ENCODE measurements at regions not wholly inside any gene's neighbourhood (a gene's known extent, or its start where the extent isn't known, plus 50 kb on each side); places are given as distances from the start of the nearest gene placed in this dataset.

DNA sequence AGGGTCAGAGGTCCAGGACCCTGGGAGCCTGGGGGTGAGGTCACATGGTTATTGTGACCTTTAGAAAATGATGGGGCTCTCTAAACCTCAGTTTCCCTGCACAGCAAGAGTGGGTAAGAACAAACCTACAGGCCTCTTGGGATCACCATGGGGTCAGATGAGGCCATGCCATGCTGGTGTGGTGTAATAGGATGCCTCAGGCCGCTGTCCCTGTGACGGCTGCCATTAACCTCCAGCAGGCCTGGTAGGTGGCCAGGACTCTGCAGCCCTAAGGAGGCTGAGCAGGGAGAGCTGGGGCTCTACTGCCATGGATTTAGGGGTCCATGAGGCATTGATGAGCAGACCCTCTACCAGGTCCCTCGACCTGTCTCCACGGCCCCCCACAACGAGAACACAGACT is 265.5 kb downstream of the CTTN start:
- H3K9me2 ChIP-seq (ENCODE audit: insufficient read depth): no peaks in the 10 kb centered on the region
- no peaks in the 10 kb centered on the region for H4K20me1 ChIP-seq (ENCODE audit: insufficient read depth)
- no peak overlapping the region for H3K27ac ChIP-seq (ENCODE audit: low read depth, low read length)
- RAD21 ChIA-PET (ENCODE audit: low non-redundant PET in 1 of 2, low total read pairs in 2 of 2, uncharacterized antibody in 2 of 2, unreplicated experiment in 2 of 2): no interaction called here
- DNase-seq (ENCODE audit: low read depth, low spot score) (no peak), ATAC-seq (no peak)
- POLR2A ChIA-PET: no interaction called here
- H2AFZ ChIP-seq (ENCODE audit: low read depth, low read length, poor library complexity, severe bottlenecking): no peak overlapping the region
- CTCF ChIA-PET: no interaction called here
- no peaks in the 10 kb centered on the region for H3K79me2 ChIP-seq (ENCODE audit: insufficient read depth, low read length)
- H3K4me3 ChIP-seq (replicated peaks in 1 of 2; ENCODE audit: low read depth in 1 of 2, low read length in 2 of 2): no peak overlapping the region
- no peak overlapping the region for H3K4me2 ChIP-seq (ENCODE audit: low read length)
- H3K9ac ChIP-seq (ENCODE audit: low read length): no peak overlapping the region
- no peaks in the 10 kb centered on the region for H3K27me3 ChIP-seq (ENCODE audit: insufficient read depth, low read length)
- intact Hi-C loops (cut with micrococcal nuclease): no loop called here
- no peaks in the 10 kb centered on the region for H3K9me3 ChIP-seq (ENCODE audit: control insufficient read depth in 1 of 2, insufficient read depth in 1 of 2, low read depth in 1 of 2, low read length in 2 of 2)
- TF ChIP-seq, protein P1, sequence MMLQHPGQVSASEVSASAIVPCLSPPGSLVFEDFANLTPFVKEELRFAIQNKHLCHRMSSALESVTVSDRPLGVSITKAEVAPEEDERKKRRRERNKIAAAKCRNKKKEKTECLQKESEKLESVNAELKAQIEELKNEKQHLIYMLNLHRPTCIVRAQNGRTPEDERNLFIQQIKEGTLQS (IDR thresholded peaks at IDR 0.05): no peak
- TF ChIP-seq, protein P2, sequence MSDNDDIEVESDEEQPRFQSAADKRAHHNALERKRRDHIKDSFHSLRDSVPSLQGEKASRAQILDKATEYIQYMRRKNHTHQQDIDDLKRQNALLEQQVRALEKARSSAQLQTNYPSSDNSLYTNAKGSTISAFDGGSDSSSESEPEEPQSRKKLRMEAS (IDR thresholded peaks at IDR 0.05): no peak
- TF ChIP-seq JUND (IDR thresholded peaks at IDR 0.05): no peak
- TF ChIP-seq YY1 (IDR thresholded peaks at IDR 0.05; ENCODE audit: extremely low read depth, insufficient replicate concordance, low read depth, low read length): no peak
- H3K36me3 ChIP-seq (ENCODE audit: control insufficient read depth in 1 of 2, insufficient read depth in 2 of 2, low read length in 2 of 2): no peaks in the 10 kb centered on the region
- BruUV-seq (replicated peaks): no TSS peak
- no peaks in the 10 kb centered on the region; a peak in 1 of 4 replicates for H3K4me1 ChIP-seq (ENCODE audit: control insufficient read depth in 1 of 2, insufficient read depth in 2 of 2, low read length in 2 of 2)

DNA sequence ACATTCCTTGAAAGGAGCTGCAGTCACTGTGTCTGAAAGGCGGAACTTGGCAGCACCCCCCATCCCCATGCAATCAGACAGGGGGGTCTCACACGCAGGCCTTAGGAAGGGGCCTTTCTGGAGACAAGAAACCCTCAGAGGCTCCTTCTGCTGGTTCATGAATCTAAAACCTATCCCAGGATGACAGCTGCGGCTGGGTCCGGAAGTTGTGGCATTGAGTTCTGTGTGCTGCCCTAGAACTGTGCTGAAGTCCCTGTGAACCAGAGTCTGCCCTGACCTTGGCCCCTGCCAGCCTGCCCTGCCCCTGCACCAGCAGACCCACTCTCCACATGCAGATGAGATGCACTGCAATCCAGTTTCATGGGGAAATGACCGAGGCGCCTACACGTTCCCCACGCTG is 268.0 kb downstream of the CTTN start:
- DNase-seq (ENCODE audit: low read depth, low spot score) (no peak), ATAC-seq (no peak)
- ChIA-PET POLR2A (no interaction called here), CTCF (no interaction called here), RAD21 (ENCODE audit: low non-redundant PET in 1 of 2, low total read pairs in 2 of 2, uncharacterized antibody in 2 of 2, unreplicated experiment in 2 of 2) (no interaction called here)
- Histone ChIP-seq H3K27ac (ENCODE audit: low read depth, low read length) (no peak overlapping the region), H3K4me1 (ENCODE audit: control insufficient read depth in 1 of 2, insufficient read depth in 2 of 2, low read length in 2 of 2) (no peaks in the 10 kb centered on the region; a peak in 1 of 4 replicates), H3K27me3 (ENCODE audit: insufficient read depth, low read length) (no peaks in the 10 kb centered on the region), H3K9ac (ENCODE audit: low read length) (no peak overlapping the region), H3K36me3 (ENCODE audit: control insufficient read depth in 1 of 2, insufficient read depth in 2 of 2, low read length in 2 of 2) (no peaks in the 10 kb centered on the region), H4K20me1 (ENCODE audit: insufficient read depth) (no peaks in the 10 kb centered on the region), H3K4me3 (replicated peaks in 1 of 2; ENCODE audit: low read depth in 1 of 2, low read length in 2 of 2) (no peak overlapping the region), H3K4me2 (ENCODE audit: low read length) (no peak overlapping the region), H3K9me3 (ENCODE audit: control insufficient read depth in 1 of 2, insufficient read depth in 1 of 2, low read depth in 1 of 2, low read length in 2 of 2) (no peaks in the 10 kb centered on the region), H3K9me2 (ENCODE audit: insufficient read depth) (no peaks in the 10 kb centered on the region), H2AFZ (ENCODE audit: low read depth, low read length, poor library complexity, severe bottlenecking) (no peak overlapping the region), H3K79me2 (ENCODE audit: insufficient read depth, low read length) (no peaks in the 10 kb centered on the region)
- BruUV-seq (replicated peaks): no TSS peak
- intact Hi-C loops (cut with micrococcal nuclease): no loop called here
- no peak for TF ChIP-seq ELF1 (IDR thresholded peaks at IDR 0.05; ENCODE audit: borderline replicate concordance, low read depth)
- no peak for TF ChIP-seq ZNF274 (IDR thresholded peaks at IDR 0.05; ENCODE audit: low read depth, low read length)
- TF ChIP-seq POLR2A (IDR thresholded peaks at IDR 0.05; ENCODE audit: borderline replicate concordance, extremely low read depth, insufficient read depth, insufficient read length): no peak
- no peak for TF ChIP-seq TCF7L2 (IDR thresholded peaks at IDR 0.05; ENCODE audit: borderline replicate concordance, extremely low read depth, insufficient read depth, insufficient read length)
- no peak for TF ChIP-seq EZH2 (IDR thresholded peaks at IDR 0.05)
- no peak for TF ChIP-seq FOSL1 (IDR thresholded peaks at IDR 0.05; ENCODE audit: low read depth)
- no peak for TF ChIP-seq SIN3A (IDR thresholded peaks at IDR 0.05; ENCODE audit: low read depth)
- no peak for TF ChIP-seq RAD21 (IDR thresholded peaks at IDR 0.05; ENCODE audit: low read depth)
- TF ChIP-seq CEBPB (IDR thresholded peaks at IDR 0.05; ENCODE audit: low read depth): no peak
- TF ChIP-seq, protein P3, sequence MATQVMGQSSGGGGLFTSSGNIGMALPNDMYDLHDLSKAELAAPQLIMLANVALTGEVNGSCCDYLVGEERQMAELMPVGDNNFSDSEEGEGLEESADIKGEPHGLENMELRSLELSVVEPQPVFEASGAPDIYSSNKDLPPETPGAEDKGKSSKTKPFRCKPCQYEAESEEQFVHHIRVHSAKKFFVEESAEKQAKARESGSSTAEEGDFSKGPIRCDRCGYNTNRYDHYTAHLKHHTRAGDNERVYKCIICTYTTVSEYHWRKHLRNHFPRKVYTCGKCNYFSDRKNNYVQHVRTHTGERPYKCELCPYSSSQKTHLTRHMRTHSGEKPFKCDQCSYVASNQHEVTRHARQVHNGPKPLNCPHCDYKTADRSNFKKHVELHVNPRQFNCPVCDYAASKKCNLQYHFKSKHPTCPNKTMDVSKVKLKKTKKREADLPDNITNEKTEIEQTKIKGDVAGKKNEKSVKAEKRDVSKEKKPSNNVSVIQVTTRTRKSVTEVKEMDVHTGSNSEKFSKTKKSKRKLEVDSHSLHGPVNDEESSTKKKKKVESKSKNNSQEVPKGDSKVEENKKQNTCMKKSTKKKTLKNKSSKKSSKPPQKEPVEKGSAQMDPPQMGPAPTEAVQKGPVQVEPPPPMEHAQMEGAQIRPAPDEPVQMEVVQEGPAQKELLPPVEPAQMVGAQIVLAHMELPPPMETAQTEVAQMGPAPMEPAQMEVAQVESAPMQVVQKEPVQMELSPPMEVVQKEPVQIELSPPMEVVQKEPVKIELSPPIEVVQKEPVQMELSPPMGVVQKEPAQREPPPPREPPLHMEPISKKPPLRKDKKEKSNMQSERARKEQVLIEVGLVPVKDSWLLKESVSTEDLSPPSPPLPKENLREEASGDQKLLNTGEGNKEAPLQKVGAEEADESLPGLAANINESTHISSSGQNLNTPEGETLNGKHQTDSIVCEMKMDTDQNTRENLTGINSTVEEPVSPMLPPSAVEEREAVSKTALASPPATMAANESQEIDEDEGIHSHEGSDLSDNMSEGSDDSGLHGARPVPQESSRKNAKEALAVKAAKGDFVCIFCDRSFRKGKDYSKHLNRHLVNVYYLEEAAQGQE (IDR thresholded peaks at IDR 0.05; ENCODE audit: low read depth): no peak
- TF ChIP-seq, protein P4, sequence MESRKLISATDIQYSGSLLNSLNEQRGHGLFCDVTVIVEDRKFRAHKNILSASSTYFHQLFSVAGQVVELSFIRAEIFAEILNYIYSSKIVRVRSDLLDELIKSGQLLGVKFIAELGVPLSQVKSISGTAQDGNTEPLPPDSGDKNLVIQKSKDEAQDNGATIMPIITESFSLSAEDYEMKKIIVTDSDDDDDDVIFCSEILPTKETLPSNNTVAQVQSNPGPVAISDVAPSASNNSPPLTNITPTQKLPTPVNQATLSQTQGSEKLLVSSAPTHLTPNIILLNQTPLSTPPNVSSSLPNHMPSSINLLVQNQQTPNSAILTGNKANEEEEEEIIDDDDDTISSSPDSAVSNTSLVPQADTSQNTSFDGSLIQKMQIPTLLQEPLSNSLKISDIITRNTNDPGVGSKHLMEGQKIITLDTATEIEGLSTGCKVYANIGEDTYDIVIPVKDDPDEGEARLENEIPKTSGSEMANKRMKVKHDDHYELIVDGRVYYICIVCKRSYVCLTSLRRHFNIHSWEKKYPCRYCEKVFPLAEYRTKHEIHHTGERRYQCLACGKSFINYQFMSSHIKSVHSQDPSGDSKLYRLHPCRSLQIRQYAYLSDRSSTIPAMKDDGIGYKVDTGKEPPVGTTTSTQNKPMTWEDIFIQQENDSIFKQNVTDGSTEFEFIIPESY (IDR thresholded peaks at IDR 0.05; ENCODE audit: extremely low read depth, insufficient replicate concordance, low read length): no peak
- no peak for TF ChIP-seq SRF (IDR thresholded peaks at IDR 0.05; ENCODE audit: low read depth)
- TF ChIP-seq, protein P2 (IDR thresholded peaks at IDR 0.05): no peak
